ENCODE measurements at regions not wholly inside any gene's neighbourhood (a gene's known extent, or its start where the extent isn't known, plus 50 kb on each side); places are given as distances from the start of the nearest gene placed in this dataset.
A peak's percentile ranks its signal among the peaks of the same experiment; 100 is the strongest.

DNA sequence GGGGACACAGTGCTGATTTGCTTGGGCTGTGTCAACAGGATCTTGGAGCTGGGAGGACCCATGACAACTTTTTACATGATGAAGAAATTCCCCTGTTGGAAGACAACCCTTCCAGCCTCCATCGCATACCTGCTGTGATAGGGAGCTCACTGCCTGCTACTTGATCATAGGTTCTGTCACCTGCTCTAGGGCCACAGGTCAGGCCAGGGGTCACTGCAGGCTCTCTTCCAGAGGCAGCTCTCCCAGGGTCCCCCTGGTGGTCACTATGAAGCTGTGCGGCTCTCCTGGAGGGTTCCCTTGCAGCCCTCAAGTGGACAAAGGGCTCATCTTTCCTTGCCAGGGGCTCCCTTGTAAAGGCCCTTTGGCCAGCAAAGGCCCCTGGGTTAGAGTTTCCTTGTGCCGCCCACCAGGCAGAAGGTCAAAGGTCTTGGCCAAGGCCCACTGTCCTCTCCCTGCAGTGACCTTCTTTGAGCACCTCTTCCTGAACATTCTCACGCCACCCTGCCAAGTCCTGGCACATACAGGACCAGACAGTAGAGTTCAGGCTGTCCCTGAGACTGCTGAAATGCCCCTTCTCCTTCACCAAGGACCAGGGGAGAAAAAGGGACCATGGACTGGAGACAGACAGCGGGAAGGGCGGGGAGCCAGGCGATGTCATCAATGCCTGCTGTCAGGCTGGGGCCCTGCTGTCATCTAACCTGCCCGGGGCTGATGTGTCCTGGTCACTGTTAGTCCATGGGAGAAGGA is 345.1 kb downstream of the DYSF start:
- ATAC-seq (ENCODE audit: low FRiP score), result no peak
- no peak for DNase-seq (ENCODE audit: low spot score)
- peak in 1 of 3 donors; percentile 11 for TF ChIP-seq CTCF (IDR thresholded peaks at IDR 0.05)

DNA sequence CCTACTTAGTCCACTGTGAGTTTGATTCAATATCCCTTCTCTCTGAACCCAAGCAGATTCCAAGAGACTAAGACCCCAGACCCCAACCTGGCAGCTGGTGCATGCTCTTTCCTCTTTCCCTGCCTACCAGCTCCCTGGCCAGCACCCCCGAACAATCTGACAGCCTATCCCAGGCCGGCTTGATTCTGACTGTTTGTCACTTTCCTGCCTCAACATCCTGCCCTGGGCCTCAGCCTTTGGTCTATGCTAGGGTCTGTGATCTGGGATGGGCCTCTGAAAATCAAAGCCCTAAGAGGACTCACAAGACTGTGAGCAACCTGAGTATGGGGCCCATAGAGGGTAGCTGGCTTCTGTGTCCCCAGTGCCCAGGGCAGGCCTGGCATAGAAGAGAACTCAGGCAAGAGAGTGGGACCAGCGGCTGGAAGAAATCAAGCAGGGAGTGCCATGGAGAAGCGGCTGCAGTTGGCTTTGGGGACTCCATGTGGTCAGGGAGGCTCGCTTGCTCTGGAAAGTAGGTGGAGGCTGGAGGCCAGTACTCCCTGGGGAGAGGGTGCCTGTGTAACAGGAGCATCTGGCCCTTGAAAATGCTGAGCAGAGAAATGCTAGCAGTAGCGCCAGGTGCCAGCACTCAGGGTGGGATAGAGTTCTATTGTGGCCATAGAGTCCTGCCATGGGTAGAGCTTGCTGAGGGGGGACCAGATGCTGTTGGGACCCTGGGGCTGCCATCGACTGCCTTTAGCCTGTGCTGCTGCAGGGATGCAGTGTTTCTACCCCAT is 343.9 kb downstream of the DYSF start:
- TF ChIP-seq CTCF (IDR thresholded peaks at IDR 0.05), result no peak
- no peak for DNase-seq (ENCODE audit: low spot score)
- no peak for ATAC-seq (ENCODE audit: low FRiP score)

DNA sequence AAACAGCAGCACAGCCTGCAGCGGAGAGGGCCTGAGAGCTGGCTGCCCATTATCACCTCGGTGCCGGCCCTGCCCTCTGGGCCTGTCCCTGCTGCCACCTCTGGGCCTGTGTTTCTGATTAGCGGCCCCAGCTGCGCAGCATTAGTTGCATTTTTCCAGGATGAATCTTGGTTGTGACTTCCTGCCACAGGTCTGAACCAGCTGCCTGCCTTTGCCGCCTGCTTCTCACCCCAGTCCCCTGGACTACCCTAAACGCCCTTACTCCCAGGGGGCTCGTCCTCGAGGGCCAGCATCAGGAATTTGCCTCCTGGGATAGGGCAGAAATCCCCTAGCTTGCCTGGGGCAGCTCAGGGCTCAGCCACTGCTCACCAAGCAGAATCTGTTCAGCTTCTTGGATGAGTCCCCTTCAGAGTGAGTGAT is 342.8 kb downstream of the DYSF start:
- DNase-seq (ENCODE audit: low spot score) (no peak), ATAC-seq (ENCODE audit: low FRiP score) (no peak)
- no peak for TF ChIP-seq CTCF (IDR thresholded peaks at IDR 0.05)

DNA sequence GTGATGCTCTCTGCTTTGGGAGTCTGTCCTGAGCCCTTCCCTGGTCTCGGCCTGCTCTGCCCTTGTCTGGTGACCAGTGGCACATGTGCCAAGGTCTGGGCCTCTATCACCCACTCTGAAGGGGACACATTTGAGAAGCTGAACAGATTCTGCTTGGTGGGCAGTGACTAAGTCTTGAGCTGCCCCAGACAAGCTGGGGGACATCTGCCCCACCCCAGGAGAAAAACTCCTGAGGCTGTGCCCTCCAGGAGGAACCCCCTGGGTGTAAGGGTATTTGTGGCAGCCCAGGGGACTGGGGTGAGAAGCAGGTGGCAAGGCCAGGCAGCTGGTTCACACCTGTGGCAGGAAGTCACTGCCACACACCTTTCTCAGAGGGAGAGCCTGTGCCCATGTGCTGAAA is 342.1 kb downstream of the DYSF start:
- DNase-seq (ENCODE audit: low spot score) (no peak), ATAC-seq (ENCODE audit: low FRiP score) (no peak)
- no peak for TF ChIP-seq CTCF (IDR thresholded peaks at IDR 0.05)

GRCh38 chr2:71794611-71795010 is 341.2 kb downstream of the DYSF start:
- no peak for TF ChIP-seq CTCF (IDR thresholded peaks at IDR 0.05)
- ATAC-seq (ENCODE audit: low FRiP score) (no peak), DNase-seq (ENCODE audit: low spot score) (no peak)

GRCh38 chr2:71793926-71794325 is 340.6 kb downstream of the DYSF start:
- no peak for TF ChIP-seq CTCF (IDR thresholded peaks at IDR 0.05)
- no peak for DNase-seq (ENCODE audit: low spot score)
- no peak for ATAC-seq (ENCODE audit: low FRiP score)

Data from omental fat pad (tissue), 3 donors.